GM19372 (cell line): ENCODE measurements at regions not wholly inside any gene's neighbourhood (a gene's known extent, or its start where the extent isn't known, plus 50 kb on each side); places are given as distances from the start of the nearest gene placed in this dataset.
A peak's percentile ranks its signal among the peaks of the same experiment; 100 is the strongest.
"Not testable (repeated sequence)": the region's sequence is repeated elsewhere in the genome, so short reads cannot be mapped to it uniquely, and the experiment has no call there.

Experiments
- ATAC-seq: cut with Tn5 transposase; IDR thresholded peaks from one replicate; pipeline ENCODE4 v1.9.1; 2021; ENCODE audit warnings: mild to moderate bottlenecking, low read depth, moderate library complexity; ENCODE audit not compliant: unreplicated experiment

DNA sequence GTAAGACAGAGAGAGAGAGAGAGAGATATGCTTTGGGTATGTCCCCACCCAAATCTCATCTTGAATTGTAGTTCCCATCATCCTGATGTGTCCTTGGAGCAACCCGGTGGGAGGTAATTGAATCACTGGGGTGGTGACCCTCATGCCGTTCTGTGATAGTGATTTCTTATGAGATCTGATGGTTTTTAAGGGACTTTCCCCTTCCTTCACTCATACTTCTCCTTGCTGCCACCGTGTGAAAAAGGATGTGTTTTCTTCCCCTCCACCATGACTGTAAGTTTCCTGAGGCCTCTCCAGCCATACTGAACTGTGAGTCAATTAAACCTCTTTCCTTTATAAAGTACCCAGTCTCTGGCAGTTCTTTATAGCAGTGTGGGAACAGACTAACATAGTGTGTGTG, 60.3 kb downstream of the EOMES start:
- no peak for ATAC-seq

DNA sequence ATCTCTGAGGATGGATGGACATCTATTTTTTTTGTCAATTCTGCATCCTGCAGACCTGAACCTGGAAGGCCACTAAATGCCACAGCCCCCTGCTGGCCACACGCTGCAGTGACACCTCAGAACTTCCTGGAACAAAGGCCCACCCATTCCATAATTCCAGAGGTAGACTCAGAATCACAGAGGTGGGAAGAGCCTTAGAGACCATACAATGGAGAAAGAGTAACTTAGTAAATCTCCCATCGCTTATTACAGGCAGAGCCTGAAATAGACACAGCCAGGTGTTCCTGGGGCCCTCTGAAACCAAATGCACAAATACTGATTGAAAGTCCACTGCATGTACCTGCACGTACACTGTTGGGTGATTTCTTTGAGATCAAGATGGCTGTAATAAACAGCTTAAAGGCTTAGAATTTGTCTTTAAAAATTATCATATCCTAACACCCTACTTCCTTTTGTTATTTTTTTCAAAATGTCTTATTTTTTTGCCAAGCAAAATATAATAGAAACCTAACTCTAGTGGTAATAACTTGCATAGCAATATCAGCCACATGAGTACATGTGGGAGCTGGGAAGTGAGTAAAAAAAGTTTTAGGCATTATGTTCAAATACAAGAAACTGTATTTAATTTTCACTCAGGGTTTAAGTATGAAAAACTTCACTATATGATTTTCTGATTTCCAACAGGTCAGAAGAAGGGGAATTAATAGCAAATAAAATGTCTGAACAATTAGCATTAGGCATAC, 62.7 kb downstream of the EOMES start:
- ATAC-seq, result peak; percentile 72

DNA sequence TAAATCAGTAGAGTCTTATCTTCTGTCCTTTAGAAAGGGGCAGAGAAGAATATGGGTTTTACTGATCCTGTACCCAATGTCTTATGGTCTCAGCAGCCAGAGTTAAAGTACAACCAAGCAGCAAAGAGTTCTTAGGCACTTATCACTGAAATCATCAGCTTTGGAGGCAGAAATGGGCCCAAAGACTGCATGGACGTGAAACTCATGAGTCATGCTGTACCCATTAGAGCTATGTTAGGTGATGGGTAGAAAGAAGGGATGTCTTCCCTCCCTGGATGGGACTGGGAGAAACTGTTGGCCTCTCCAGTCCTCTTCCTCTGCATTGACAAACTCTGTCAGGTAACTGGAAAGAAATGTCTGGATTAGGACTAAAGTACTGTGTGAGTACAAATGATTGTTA, 63.4 kb downstream of the EOMES start:
- no peak for ATAC-seq

DNA sequence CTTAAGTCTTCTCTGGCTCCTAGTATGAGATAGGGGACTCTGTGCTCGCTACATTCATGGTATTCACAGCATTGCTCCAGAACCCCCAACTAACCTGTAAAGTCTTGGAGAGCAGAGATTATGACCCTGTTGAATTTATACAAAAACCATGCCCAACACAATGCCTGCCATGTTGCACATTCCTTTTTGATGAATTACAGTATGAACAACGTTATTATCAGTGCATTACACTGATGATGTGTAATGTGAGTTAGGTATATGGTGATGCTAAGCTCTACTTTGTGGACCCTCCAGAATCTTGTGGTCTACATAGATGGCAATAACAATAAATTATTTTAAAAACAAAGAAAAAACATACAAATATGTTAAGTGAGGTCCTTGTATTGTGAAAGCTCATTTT, 64.3 kb downstream of the EOMES start:
- ATAC-seq, result no peak

DNA sequence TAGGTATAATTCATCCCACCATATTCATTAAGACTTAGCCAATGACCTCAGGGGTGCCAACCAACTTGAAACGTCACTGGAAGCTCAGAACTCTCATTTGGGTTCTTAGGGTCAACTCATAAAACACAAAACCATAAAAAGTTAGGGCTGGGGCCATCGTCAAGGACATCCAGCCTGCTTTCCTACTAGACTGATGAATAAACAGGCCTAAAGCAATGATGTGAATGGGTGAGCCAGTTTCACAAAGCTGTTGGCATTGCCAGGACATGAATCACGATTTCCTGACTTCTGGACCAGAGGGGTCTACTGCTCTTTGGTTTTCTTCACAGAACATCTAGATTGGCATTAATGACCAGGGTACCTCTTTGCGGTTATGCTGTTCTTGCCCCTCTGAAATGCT, 64.7 kb downstream of the EOMES start:
- no peak for ATAC-seq

DNA sequence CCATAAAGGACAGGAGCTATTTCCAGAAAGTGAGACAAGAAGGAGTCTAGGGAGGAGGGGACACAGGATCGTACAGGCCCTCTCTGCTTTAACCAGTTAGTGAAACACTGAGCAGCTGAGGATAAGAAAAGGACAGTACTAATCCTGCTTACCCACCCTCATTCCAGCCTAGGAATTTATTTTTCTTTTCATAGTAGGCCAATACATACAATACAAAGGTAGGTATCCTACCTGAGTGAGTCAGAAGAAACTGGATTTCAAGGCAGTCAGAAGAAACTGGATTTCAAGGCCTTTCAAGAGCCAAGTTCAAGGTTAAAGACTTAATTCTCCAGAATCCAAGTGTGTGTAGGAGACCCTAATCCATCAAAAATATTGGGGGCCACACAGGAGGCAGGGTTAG, 65.3 kb downstream of the EOMES start:
- ATAC-seq, result no peak

DNA sequence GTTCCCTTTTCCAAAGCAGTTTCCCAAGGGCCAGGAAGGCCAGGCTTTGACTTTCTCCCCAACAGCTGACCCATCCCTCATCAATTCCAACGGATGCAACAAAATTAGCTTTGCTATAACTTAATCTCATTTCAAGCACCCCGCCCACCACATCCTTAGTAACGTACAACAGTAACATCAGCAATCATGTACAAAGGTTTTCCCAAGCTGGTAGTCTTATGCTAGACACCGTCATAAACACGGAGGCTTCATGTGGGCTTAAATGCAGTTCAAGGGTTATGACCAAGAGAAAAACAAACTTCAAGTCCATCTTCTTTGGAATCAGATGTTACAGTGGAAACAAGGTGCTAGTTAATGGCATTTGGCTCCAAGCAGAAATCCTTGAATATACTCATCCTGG, 66.6 kb downstream of the EOMES start:
- ATAC-seq, result no peak

DNA sequence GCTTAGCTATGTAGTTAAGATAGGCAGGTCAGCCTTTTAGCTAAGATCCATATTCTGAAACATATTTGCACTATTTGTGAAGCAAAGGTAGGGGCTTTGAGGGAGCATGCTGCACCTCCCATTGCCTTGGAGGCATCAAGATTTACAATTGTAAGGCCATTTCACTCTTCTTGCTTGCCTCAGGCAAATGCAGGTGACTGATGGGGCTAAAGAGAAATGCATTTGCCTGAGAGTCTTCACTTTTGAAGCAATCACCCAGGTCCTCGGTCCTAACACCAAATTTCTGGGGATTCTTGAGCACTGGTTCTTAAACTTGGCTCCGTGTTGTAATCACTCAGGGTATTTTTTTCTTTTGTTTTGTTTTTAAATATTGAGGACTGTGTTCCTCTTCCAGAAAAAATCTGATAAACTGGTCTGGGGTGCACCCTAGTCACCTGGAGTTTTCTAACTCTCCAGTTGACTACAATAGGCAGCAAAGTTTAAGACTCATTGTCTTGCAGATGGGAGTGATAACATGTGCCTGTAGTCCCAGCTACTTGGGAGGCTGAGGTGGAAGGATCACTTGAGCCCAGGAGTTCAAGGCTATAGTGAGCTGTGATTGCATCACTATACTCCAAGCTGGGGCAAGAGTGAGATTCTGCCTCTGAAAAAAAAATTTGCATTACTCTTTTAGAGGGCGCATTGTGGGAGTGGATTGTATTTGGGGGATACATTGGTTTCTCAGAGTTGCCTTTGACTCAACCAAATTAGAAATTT, 68.1 kb downstream of the EOMES start:
- no peak for ATAC-seq

DNA sequence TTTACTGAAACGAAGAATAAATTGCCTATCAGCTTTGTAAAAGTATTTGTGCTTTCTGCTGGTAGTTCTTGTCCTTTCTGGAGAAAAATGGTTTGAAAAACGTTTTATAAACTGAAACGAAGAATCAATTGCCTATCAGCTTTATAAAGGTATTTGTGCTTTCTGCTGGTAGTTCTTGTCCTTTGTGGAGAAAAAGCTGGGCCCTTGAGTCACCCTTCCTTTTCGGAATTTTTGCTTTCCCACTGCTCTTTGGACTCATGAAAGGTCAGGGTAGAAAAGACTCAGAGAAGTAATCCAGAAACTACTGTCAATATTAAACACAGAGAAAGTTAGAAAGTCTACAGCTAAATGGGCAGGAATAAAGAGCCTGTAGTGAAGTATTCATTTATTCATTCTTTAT, 72.8 kb downstream of the EOMES start:
- no peak for ATAC-seq

DNA sequence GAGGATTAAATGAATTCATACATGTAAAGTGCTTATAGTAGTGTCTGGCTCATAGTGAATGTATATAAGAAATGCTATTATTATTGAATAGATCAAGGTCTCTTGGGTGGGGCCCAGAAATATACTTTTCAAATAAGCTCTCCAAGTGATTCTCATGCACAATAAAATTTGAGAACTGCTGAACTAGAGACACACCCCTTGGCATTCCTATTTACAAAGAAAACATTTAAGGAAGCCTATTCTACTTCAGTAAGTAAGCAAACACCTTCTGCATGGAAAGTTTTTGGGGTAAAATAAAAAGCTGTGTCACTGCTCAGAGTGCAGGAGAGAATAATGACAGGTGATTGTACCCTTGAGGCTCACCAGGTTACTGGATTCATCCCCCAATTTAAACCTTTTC, 75.2 kb downstream of the EOMES start:
- ATAC-seq, result no peak

DNA sequence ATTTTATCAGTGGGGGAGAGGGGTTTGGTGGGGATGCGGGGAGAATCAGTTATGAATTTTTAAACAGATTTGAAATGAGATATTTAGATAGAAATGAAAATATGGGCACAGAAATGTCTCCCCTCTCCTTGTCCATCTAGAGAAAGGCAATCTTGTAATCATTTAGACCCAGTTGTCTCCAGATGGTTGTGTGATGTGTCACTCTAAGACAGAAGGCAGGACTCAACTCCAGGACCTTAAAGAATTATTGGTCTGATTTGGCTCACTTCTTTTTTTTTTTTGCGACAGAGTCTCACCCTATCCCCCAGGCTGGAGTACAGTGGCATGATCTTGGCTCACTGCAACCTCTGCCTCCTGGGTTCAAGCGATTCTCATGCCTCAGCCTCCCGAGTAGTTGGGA, 77.2 kb downstream of the EOMES start:
- ATAC-seq, result no peak

DNA sequence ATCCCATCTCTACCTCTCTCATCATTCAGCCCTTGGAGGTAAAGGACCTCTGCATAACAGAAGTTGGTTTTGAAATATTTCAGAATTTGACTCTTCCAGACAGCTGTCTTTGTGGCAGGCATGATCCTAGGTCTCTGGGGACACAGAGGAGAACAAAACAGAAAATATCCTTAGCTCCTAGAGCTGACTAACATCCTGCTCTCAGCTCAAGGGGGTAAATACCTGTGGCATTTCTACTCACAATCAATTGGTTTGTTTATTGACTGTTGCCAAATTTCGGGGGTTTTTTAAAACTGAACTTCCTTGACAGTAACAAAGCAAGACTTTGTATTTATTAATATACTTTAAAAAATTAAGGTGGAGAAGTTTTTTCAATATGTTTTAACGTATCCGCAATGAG, 78.8 kb downstream of the EOMES start:
- ATAC-seq, result no peak

DNA sequence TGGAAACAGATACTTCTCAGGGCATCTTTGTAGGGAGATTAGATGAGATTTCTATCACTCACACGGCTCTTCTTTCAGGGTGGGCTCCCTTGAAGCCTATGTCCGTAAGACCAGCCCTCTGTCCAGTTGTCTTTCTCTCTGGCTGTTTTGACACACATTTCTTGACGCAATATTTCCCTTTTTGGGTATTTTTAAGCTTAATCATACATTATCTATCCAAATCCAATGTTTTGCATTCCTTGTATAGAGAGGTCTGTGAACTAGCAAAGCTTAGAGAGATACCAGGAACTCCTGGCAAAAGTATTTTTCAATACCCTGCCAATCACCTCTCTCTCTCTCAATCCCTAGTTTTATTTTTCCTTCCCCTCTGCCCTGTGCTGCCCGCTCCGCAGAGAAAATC, 79.3 kb downstream of the EOMES start:
- ATAC-seq, result no peak

DNA sequence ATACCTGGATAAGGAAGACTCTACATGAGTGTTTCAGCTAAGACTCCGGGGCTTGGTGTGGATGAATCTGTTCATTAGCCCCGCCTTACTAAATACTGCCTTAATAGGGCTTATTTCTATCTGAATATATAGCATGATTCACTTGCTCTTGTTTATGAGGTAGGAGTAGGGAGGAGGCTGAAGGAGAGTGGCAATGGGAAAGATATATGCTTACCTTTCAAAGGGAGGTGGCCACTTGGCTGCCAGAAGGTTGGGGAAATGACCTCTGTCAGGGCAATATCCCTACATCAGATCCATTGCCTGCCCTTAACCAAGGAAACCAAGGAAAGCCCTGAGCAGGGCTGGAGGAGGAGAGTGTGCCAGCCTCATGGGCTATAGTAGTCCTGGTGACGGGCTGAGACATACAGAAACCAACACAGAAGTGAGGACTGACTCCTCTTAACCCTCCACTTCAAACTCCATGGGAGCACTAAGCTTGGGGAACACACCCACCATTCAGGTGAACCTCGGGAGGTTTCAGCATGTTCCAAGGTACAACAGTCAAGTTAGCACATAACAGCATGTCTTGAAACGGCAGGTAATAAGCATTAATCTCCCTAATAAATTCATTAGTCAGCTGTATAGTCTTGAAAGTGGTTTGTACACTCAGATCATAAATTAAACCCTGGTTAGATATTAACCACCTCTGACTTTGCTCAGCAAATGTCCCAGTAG, 80.1 kb downstream of the EOMES start:
- ATAC-seq, result no peak

DNA sequence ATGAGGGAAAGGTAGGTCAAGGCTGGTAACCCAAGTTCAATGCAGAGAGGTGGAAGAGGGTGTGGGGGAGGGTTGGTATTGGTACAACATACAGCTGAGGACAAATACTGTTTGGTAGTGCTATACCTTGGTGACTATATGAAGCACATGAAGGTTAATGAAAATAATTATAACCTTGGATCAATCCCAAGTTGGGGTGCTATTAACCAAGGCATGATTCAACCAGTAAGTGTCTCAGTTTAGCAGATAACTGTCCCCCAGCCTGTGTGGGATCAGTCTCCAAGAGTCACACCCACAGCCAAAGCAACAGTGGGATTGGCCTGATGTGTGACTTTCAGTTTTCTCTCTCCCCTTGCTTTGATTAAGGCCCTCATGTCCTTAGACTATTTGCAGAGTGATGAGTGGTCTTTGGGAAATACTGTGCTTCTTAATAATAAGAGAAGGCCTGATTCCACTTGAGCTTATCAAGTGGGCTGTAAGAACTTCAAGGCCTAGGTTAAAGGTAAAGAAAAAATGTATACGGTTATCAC, 80.8 kb downstream of the EOMES start:
- ATAC-seq, result no peak

DNA sequence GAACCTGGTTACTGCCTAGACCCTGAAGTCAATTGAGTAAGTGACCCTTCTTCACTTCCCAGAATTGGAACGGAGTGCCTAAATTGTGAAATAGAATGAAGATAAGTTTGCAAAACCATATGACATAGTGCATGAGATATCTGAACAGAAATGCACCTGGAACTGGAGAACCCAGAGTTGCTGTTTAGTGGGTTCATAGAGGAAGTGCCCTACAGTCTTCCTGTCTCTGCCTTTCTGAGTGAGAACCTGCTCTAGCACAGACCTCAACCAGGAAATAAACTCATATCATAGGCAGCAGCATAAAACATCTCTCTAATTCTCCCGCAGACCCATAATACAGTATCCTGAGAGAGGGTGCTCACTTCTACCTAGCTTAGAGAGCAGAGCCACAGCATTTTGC, 82.9 kb downstream of the EOMES start:
- no peak for ATAC-seq

DNA sequence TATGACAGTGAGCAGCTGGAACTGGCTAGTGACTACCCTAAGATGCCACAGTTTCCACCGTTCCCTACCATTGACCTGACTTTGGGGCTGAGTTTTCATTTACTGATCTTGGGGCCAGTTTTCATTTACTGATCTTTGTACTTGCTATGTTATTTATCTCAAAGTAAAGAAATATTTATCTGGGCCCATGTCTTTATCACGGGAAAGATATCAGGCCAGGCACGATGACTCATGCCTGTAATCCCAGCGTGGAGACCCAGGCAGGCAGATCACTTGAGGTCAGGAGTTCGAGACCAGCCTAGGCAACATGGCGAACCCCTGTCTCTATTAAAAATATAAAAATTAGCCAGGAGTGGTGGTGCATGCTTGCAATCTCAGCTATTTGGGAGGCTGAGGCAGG, 83.5 kb downstream of the EOMES start:
- ATAC-seq, result no peak

DNA sequence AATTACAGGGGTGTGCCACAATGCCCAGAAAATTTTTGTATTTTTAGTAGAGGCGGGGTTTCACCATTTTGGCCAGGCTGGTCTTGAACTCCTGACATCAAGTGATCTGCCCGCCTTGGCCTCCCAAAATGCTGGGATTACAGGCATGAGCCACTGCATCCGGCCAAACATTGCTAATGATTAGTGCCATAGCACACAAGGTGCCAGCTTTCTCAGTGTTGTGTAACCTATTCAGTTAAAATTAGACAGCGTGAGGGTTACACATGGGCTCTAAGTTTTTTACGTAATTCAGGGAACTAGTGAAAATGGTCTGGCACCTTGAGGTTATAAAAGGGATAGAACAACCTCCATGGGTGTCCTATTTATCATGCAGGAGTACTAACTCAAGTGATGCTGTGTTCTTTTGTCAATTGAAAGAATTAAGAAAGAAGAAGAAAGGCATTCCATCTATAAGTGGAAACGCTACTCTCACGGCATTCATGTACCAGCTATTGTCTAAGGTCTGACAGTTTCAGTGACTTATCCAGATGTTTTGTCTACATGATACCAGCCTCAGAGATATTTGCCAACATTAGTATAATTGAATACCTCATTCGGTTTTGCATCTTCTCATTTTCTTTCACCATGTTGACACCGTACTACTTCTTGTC, 84.7 kb downstream of the EOMES start:
- ATAC-seq, result no peak

DNA sequence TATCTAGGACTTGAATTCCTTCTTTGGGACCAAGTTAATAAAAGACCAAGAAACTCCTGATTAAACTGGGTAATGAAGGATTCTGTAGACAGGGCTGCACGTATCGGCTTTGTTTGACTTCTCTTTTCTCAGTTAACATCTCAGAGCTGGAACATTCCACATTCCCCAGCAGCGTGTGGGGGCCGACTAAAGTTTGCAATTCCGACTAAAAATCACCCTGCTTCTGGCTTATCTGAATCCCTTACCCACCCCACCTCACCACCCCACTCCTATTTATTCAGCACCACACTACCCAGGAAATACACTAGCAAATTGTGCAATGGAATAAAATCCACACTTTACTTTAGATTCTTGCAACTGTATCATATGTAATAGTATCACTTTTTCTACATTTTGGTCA, 87.1 kb downstream of the EOMES start:
- ATAC-seq, result not testable (repeated sequence)

DNA sequence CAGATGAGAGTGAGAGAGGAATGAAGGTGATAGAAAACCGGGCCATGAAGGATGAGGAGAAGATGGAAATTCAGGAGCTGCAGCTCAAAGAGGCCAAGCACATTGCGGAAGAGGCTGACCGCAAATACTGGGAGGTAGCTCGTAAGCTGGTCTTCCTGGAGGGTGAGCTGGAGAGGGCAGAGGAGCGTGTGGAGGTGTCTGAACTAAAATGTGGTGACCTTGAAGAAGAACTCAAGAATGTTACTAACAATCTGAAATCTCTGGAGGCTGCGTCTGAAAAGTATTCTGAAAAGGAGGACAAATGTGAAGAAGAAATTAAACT, 88.9 kb downstream of the EOMES start:
- ATAC-seq, result no peak
